Mesodermal cell (in vitro differentiated cells): ENCODE measurements at regions not wholly inside any gene's neighbourhood (a gene's known extent, or its start where the extent isn't known, plus 50 kb on each side); places are given as distances from the start of the nearest gene placed in this dataset.

Experiments used
- H3K27ac ChIP-seq: 2 replicates; pipeline ENCODE4 v1.7.0; 2013; ENCODE audit warnings: mild to moderate bottlenecking, low read depth, low read length, moderate library complexity; ENCODE audit not compliant: severe bottlenecking
- H3K36me3 ChIP-seq: 2 replicates; pipeline ENCODE4 v1.7.1; 2013; ENCODE audit warnings: mild to moderate bottlenecking, low read length, moderate library complexity; ENCODE audit not compliant: control insufficient read depth, insufficient read depth
- H3K4me1 ChIP-seq: one replicate; pipeline ENCODE4 v1.7.1; 2013; ENCODE audit warnings: mild to moderate bottlenecking, low read length; ENCODE audit not compliant: insufficient read depth, control insufficient read depth, poor library complexity, severe bottlenecking
- H3K4me3 ChIP-seq: 2 replicates; pipeline ENCODE4 v1.7.0; 2013; ENCODE audit warnings: low read length, control low read depth, mild to moderate bottlenecking; ENCODE audit not compliant: insufficient read depth, poor library complexity, severe bottlenecking; ENCODE audit errors: extremely low read depth
- H3K9me3 ChIP-seq: 2 replicates; pipeline ENCODE4 v1.7.1; 2013; ENCODE audit warnings: mild to moderate bottlenecking, low read length, moderate library complexity; ENCODE audit not compliant: control insufficient read depth
- WGBS, 2 experiments: methylation state at CpG; one replicate each; pipeline ENCODE4 v1.1.5; 2013; ENCODE audit warnings: missing lambda C conversion rate in 2 of 2; ENCODE audit not compliant: insufficient coverage in 2 of 2; 5-methylcytosine and 5-hydroxymethylcytosine counted together

DNA sequence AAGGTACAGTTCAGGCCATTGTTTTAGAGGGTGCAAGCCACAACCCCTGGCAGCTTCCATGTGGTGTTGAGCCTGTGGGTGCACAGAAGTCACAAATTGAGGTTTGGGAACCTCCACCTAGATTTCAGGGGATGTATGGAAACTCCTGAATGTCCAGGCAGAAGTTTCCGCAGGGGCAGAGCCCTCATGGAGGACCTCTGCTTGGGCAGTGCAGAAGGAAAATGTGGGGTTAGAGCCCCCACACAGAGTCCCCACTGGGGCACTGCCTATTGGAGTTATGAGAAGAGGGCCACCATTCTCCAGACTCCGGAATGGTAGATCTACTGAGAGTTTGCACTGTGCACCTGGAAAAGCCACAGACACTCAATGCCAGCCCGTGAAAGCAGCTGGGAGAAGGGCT lies 242.0 kb upstream of the ACTRT1 start:
- Histone ChIP-seq H3K4me3 (no peak overlapping the region), H3K36me3 (no peaks in the 10 kb centered on the region), H3K9me3 (no peaks in the 10 kb centered on the region), H3K4me1 (no peaks in the 10 kb centered on the region), H3K27ac (no peak overlapping the region)
- 100% methylated on average over 1 of the region's 3 CpGs for WGBS, 2 experiments

DNA sequence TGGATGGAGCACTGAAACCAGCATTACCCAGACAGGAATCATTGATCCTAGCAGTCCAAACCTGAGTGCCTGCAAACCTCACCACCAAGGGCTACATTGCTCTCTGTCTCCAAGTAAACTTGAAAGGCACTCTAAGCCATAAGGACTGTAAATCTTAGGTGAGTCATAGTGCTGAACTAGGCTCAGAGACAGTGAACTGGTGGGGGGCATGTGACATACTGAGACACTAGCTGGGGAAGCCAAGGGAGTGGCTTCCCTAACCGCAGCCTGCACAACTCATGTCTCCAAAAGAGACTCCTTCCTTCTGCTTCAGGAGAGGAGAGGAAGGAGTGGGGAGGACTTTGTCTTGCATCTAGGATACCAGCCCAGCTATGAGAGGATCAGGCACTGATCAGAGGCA lies 235.5 kb upstream of the ACTRT1 start:
- no peaks in the 10 kb centered on the region for H3K36me3 ChIP-seq
- WGBS, 2 experiments: no CpG with 5 or more reads among the region's 1 CpG

DNA sequence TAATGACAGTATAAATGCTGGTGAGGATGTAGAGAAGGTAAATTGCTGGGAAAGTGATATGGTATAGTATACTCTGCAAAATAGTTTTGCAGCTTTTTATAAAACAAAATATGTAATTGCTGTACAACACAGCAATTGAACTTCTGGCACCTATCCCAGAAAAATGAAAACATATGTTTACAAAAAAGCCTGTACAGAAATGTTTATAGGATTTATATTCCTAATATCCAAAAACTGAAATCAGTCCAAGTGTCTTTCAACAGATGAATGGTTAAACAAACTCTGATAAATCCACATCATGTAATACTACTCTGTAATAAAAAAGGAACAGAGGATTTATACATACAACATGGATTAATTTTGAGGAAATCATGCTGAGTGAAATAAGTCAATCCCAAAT lies 198.4 kb upstream of the ACTRT1 start:
- Histone ChIP-seq H3K4me1 (no peaks in the 10 kb centered on the region), H3K36me3 (no peaks in the 10 kb centered on the region), H3K27ac (no peak overlapping the region), H3K4me3 (no peak overlapping the region), H3K9me3 (no peaks in the 10 kb centered on the region)

More for the DNA sequence above, 235.5 kb upstream of the ACTRT1 start:
- Histone ChIP-seq H3K4me3 (no peak overlapping the region), H3K4me1 (no peaks in the 10 kb centered on the region), H3K9me3 (no peaks in the 10 kb centered on the region), H3K27ac (no peak overlapping the region)

DNA sequence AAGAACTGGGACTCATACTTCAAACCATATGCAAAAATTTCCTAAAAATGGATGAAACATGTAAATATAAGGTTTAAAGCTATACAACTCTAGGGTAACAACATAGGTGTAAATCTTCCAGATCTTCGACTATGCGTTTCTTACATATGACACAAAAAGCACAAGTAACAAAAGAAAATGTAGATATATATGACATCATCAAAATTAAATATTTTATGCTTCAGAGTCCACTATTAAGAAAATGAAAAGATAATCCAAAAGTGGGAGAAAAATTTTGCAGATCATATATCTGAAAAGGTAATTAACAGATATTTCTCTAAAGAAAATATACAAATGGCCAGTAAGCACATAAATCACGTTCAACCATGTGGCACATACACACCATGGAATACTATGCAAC lies 164.2 kb upstream of the ACTRT1 start:
- WGBS, 2 experiments: no CpG with 5 or more reads among the region's 3 CpGs
- H3K36me3 ChIP-seq: no peaks in the 10 kb centered on the region
- no peaks in the 10 kb centered on the region for H3K4me1 ChIP-seq
- no peak overlapping the region for H3K27ac ChIP-seq
- no peaks in the 10 kb centered on the region for H3K9me3 ChIP-seq
- H3K4me3 ChIP-seq: no peak overlapping the region

DNA sequence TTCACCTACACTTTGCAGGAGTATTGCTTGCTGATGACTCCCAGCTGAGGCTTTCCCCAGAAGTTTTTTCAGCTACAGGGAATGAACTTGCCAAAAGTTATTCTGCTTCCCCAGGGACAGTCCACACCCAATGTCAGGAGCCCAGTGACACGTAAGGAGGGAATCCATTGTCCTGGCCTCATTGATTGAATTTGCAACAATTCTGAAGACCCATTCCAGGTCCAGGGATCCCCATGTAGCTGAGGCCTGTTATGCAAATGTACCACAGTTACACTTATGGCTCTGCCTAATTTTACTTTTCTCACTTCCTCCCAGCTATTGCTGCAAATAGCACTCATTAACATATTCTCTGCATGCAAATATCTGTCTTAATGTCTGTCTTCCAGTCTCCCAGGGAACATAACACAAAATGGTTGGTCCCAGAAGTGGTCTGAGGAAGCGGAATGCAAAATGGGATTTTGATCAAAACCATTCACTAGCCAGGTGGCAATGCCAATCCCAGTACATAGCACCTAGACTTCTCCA lies 113.7 kb upstream of the ACTRT1 start:
- 80% methylated on average over 1 of the region's 2 CpGs; no CpG with 5 or more reads in 1 of the 2 experiments for WGBS, 2 experiments

DNA sequence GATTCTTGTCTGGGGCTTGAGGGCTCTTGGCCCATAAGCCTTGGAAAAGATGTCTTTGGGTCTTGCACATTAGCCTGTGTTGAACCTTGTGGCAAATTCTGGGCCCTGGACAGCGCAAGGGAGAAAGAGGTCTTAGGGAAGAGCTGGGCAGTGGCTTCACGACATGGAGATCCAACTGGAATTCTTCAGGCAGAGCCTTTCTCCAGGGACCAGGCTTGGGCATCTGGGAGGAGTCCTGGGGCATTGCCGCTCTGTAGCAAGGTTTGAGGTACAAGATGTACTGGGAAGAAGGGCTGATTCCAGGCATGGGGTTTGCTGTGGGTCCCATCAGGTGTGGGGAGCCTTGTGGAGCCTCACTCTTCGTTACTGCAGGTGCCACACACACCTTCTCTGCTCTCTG lies 104.0 kb upstream of the ACTRT1 start:
- WGBS, 2 experiments: 95 to 100% methylated on average over 1 to 3 of the region's 4 CpGs

More for the DNA sequence above, 113.7 kb upstream of the ACTRT1 start:
- H3K9me3 ChIP-seq: no peaks in the 10 kb centered on the region
- no peaks in the 10 kb centered on the region for H3K36me3 ChIP-seq
- H3K27ac ChIP-seq: no peak overlapping the region
- H3K4me3 ChIP-seq: no peak overlapping the region
- H3K4me1 ChIP-seq: no peaks in the 10 kb centered on the region

DNA sequence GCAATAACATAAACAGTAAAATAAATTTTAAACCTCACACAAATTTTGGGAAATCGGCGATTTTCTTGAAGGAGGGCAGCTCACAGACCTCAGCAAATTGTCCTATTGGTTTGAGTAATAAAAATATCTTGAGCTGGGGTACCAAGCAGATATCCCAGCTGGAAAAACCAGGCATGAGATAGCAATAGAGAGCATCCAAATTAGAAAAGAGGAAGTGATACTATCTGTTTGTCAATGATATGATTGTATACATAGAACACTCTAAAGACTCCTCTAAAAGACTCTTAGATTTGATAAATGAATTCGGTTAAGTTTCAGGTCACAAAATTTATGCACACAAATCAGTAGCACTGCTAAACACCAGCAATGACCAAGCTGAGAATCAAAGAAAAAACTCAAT lies 90.5 kb upstream of the ACTRT1 start:
- H3K9me3 ChIP-seq: no peaks in the 10 kb centered on the region
- no peaks in the 10 kb centered on the region for H3K36me3 ChIP-seq
- WGBS, 2 experiments: no CpG with 5 or more reads among the region's 3 CpGs
- H3K27ac ChIP-seq: no peak overlapping the region
- no peak overlapping the region for H3K4me3 ChIP-seq
- H3K4me1 ChIP-seq: no peaks in the 10 kb centered on the region

More for the DNA sequence above, 104.0 kb upstream of the ACTRT1 start:
- no peak overlapping the region for H3K27ac ChIP-seq
- H3K9me3 ChIP-seq: no peaks in the 10 kb centered on the region
- H3K36me3 ChIP-seq: no peaks in the 10 kb centered on the region
- no peaks in the 10 kb centered on the region for H3K4me1 ChIP-seq
- no peak overlapping the region for H3K4me3 ChIP-seq

DNA sequence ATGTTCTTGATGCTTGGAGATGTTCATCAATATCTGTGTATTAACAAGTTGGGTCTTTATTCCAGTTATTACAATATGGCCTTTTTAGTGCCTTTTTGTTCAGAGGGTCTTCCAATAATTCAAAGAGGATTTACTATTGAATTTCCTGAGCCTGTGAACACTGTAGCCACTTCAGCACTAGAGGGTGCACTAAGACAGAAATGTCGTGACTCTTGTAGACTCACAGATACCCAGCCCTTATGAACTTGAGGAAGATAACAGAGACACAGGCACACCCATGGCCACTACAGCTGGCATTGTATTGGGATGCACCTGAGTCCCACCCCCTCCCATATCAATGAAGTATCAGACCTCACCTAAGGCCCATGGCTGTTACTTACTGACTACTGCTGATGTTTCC lies 54.4 kb upstream of the ACTRT1 start:
- no peaks in the 10 kb centered on the region for H3K9me3 ChIP-seq
- no peaks in the 10 kb centered on the region for H3K4me1 ChIP-seq
- no peak overlapping the region for H3K4me3 ChIP-seq
- no peak overlapping the region for H3K27ac ChIP-seq
- WGBS, 2 experiments: 17% methylated on average over 1 of the region's 1 CpG; no CpG with 5 or more reads in 1 of the 2 experiments
- H3K36me3 ChIP-seq: no peaks in the 10 kb centered on the region

DNA sequence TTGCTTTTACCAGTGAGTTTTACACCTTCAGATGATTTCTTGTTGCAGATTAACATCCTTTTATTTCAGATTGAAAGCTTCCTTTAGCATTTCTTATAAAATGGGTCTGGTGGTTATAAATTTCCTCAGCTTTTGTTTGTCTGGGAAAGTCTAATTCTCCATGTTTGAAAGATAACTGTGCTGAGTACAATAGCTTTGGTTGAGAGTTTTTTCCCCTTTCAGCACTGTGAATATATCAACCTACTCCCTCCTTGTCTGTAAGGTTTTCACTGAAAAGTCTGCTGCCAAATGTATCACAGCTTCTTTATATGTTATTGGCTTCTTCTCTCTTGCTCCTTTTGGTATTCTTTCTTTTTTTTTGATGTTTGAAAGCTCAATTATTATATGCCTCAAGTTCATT lies 53.5 kb upstream of the ACTRT1 start:
- Histone ChIP-seq H3K4me3 (no peak overlapping the region), H3K4me1 (no peaks in the 10 kb centered on the region), H3K9me3 (no peaks in the 10 kb centered on the region), H3K36me3 (no peaks in the 10 kb centered on the region), H3K27ac (no peak overlapping the region)
